Uterus (tissue), 2 donors: ENCODE measurements at regions not wholly inside any gene's neighbourhood (a gene's known extent, or its start where the extent isn't known, plus 50 kb on each side); places are given as distances from the start of the nearest gene placed in this dataset.

Source experiments
- POLR2A ChIP-seq, 2 donors: fragments of 450-650 bp; IDR thresholded peaks; one replicate each; pipeline ENCODE4 v1.6.1; 2016; ENCODE audit warnings: antibody characterized with exemption in 2 of 2, mild to moderate bottlenecking in 1 of 2, moderate library complexity in 1 of 2
- TF ChIP-seq, protein P1 (sequence below), 4 experiments: fragments of 200-600 bp in 2 of 4; fragments of 450-650 bp in 2 of 4; sonication (generic) in 2 of 4; IDR thresholded peaks; one replicate each; pipeline ENCODE4 v1.5.1; 2016 to 2019; ENCODE audit warnings: antibody characterized with exemption in 4 of 4, mild to moderate bottlenecking in 2 of 4, moderate library complexity in 1 of 4

DNA sequence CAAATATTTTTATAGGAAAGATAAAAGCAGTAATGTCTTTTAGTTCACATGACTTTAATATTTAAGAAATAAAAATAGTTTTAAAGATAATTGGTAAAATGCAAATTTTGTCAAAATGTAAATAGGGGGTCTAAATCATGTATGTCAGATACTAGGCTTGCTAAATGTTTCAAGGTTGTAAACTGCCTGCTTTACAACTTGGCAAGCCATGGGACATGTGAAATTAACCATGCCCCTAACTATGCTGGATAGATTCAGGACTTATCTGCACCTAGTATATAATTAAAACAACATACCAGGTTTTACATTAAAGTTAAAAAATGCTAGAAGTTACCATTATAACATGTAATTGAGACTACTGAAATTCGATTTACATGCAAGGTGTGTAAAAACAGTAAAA lies 537.3 kb upstream of the MIS18BP1 start:
- no peak for TF ChIP-seq POLR2A (IDR thresholded peaks at IDR 0.05)
- TF ChIP-seq, protein P1, sequence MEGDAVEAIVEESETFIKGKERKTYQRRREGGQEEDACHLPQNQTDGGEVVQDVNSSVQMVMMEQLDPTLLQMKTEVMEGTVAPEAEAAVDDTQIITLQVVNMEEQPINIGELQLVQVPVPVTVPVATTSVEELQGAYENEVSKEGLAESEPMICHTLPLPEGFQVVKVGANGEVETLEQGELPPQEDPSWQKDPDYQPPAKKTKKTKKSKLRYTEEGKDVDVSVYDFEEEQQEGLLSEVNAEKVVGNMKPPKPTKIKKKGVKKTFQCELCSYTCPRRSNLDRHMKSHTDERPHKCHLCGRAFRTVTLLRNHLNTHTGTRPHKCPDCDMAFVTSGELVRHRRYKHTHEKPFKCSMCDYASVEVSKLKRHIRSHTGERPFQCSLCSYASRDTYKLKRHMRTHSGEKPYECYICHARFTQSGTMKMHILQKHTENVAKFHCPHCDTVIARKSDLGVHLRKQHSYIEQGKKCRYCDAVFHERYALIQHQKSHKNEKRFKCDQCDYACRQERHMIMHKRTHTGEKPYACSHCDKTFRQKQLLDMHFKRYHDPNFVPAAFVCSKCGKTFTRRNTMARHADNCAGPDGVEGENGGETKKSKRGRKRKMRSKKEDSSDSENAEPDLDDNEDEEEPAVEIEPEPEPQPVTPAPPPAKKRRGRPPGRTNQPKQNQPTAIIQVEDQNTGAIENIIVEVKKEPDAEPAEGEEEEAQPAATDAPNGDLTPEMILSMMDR (IDR thresholded peaks at IDR 0.05): no peak
